ENCODE measurements at regions not wholly inside any gene's neighbourhood (a gene's known extent, or its start where the extent isn't known, plus 50 kb on each side); places are given as distances from the start of the nearest gene placed in this dataset.

DNA sequence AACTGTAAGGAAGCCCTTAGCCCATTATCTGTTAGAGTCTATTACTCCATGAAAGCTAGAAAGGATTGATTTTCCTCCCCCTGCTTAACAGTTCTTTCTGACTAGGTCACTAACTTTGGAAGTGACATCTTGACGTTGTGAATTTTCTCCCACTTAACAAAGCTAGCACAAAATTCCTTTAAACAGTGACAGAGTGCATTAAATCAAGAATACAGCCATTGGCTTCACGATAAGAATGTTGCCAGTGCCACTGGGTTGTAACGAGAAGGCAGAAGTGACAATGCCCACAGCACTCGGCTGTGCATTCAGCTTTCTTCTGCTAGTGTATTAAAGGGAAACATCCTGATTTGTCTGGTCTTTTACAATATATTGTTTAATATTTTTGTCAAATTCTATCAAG is 182.7 kb upstream of the DTNBP1 start:
- no peaks in the 10 kb centered on the region for H3K4me1 ChIP-seq (ENCODE audit: control insufficient read depth in 1 of 2, insufficient read depth in 2 of 2, low read length in 2 of 2)
- TF ChIP-seq, protein P1, sequence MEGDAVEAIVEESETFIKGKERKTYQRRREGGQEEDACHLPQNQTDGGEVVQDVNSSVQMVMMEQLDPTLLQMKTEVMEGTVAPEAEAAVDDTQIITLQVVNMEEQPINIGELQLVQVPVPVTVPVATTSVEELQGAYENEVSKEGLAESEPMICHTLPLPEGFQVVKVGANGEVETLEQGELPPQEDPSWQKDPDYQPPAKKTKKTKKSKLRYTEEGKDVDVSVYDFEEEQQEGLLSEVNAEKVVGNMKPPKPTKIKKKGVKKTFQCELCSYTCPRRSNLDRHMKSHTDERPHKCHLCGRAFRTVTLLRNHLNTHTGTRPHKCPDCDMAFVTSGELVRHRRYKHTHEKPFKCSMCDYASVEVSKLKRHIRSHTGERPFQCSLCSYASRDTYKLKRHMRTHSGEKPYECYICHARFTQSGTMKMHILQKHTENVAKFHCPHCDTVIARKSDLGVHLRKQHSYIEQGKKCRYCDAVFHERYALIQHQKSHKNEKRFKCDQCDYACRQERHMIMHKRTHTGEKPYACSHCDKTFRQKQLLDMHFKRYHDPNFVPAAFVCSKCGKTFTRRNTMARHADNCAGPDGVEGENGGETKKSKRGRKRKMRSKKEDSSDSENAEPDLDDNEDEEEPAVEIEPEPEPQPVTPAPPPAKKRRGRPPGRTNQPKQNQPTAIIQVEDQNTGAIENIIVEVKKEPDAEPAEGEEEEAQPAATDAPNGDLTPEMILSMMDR (IDR thresholded peaks at IDR 0.05) = no peak
- no peaks in the 10 kb centered on the region for H3K27me3 ChIP-seq (ENCODE audit: control insufficient read depth in 2 of 2, insufficient read depth in 2 of 2, low read length in 2 of 2)
- DNase-seq = no peak
- H3K4me2 ChIP-seq (replicated peaks; ENCODE audit: extremely low read depth, low read length, poor library complexity, severe bottlenecking) = no peak overlapping the region
- H3K27me3 Mint-ChIP-seq (ENCODE audit: low read depth in 3 of 3) = peaks cover 0 to 2% (median 0%) of the 10 kb centered on the region in 3 donors
- no peak overlapping the region for H3K27ac Mint-ChIP-seq
- intact Hi-C loops (cut with micrococcal nuclease) = no loop called here
- H3K36me3 ChIP-seq (replicated peaks in 1 of 2; ENCODE audit: control insufficient read depth in 1 of 2, insufficient read depth in 2 of 2, low read length in 2 of 2) = no peaks in the 10 kb centered on the region
- H3K27ac ChIP-seq (ENCODE audit: low read depth in 1 of 2, low read length in 2 of 2) = no peak overlapping the region
- no peaks in the 10 kb centered on the region for H3K79me2 ChIP-seq (ENCODE audit: insufficient read depth, low read length)
- WGBS (ENCODE audit: insufficient coverage) = 100% methylated on average over 2 of the region's 4 CpGs
- no peaks in the 10 kb centered on the region for H4K20me1 ChIP-seq (ENCODE audit: insufficient read depth, low read length)
- no peak overlapping the region for H2AFZ ChIP-seq (ENCODE audit: insufficient read depth, low read depth, low read length, poor library complexity, severe bottlenecking)
- no peaks in the 10 kb centered on the region for H3K9me3 Mint-ChIP-seq
- no peaks in the 10 kb centered on the region for H3K4me1 Mint-ChIP-seq
- H3K36me3 Mint-ChIP-seq = no peaks in the 10 kb centered on the region
- H3K4me3 ChIP-seq (replicated peaks in 1 of 3; ENCODE audit: low read depth in 2 of 3, low read length in 3 of 3) = no peak overlapping the region
- H3K9ac ChIP-seq (ENCODE audit: insufficient read depth, low read length, poor library complexity, severe bottlenecking) = no peak overlapping the region
- no peaks in the 10 kb centered on the region for H3K9me3 ChIP-seq (replicated peaks in 1 of 2; ENCODE audit: control insufficient read depth in 1 of 2, insufficient read depth in 1 of 2, low read length in 2 of 2)
- H3K4me3 Mint-ChIP-seq = no peak overlapping the region

DNA sequence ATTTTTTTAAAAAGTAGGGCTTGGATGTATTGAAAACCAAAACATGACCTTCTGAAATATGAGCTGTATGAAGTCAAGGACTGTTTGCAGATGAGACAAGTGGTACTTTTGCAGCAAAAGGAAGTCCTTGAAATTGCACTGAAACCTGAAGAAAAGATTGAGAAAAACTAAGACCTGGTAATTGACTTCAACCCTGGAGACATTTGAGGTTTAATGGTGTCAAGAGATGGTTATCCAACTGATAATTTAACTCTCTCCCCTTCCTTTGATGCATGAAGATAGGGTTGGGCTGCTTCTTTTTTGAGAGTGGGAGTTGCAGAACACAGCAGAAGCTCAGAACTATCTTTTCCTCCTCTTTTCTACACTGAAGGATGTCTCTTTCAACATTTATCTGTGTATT is 180.9 kb upstream of the DTNBP1 start:
- Histone ChIP-seq H3K4me2 (replicated peaks; ENCODE audit: extremely low read depth, low read length, poor library complexity, severe bottlenecking) (no peak overlapping the region), H2AFZ (ENCODE audit: insufficient read depth, low read depth, low read length, poor library complexity, severe bottlenecking) (peak overlapping the region; percentile 31), H3K79me2 (ENCODE audit: insufficient read depth, low read length) (no peaks in the 10 kb centered on the region), H3K36me3 (replicated peaks in 1 of 2; ENCODE audit: control insufficient read depth in 1 of 2, insufficient read depth in 2 of 2, low read length in 2 of 2) (no peaks in the 10 kb centered on the region), H3K27me3 (ENCODE audit: control insufficient read depth in 2 of 2, insufficient read depth in 2 of 2, low read length in 2 of 2) (no peaks in the 10 kb centered on the region), H3K9me3 (replicated peaks in 1 of 2; ENCODE audit: control insufficient read depth in 1 of 2, insufficient read depth in 1 of 2, low read length in 2 of 2) (no peaks in the 10 kb centered on the region), H3K4me1 (ENCODE audit: control insufficient read depth in 1 of 2, insufficient read depth in 2 of 2, low read length in 2 of 2) (no peaks in the 10 kb centered on the region), H3K4me3 (replicated peaks in 1 of 3; ENCODE audit: low read depth in 2 of 3, low read length in 3 of 3) (no peak overlapping the region), H3K9ac (ENCODE audit: insufficient read depth, low read length, poor library complexity, severe bottlenecking) (no peak overlapping the region), H4K20me1 (ENCODE audit: insufficient read depth, low read length) (no peaks in the 10 kb centered on the region), H3K27ac (ENCODE audit: low read depth in 1 of 2, low read length in 2 of 2) (no peak overlapping the region)
- Mint-ChIP-seq H3K27ac (no peak overlapping the region), H3K9me3 (no peaks in the 10 kb centered on the region), H3K27me3 (ENCODE audit: low read depth in 3 of 3) (peaks cover 0 to 2% (median 0%) of the 10 kb centered on the region in 3 donors), H3K36me3 (no peaks in the 10 kb centered on the region), H3K4me3 (no peak overlapping the region), H3K4me1 (no peaks in the 10 kb centered on the region)
- intact Hi-C loops (cut with micrococcal nuclease) = no loop called here
- TF ChIP-seq, protein P1 (IDR thresholded peaks at IDR 0.05) = no peak
- no peak for DNase-seq

Data from CD14-positive monocyte (primary cell).